ENCODE measurements at regions not wholly inside any gene's neighbourhood (a gene's known extent, or its start where the extent isn't known, plus 50 kb on each side); places are given as distances from the start of the nearest gene placed in this dataset.

DNA sequence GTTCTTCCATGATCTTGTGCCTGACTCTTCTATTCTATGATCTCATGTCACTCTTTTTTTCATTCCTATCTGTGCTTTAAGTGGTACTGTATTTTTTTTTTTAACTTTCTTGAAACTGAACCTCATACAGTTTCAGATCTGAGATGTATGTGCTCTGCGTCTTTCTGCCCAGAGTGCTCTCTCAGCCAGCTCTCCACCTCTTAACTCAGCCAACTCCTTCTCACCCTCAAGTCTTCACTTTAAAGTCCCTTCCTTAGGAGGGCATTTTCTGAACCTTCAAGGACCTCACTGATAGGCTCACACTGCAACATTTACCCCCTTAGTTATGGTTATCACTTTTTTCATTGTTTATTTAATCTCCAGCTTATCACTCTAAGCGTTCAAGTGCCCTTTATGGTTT, 158.7 kb downstream of the IRS2 start:
- DNase-seq, result no peak
- intact Hi-C loops (cut with DNase I; ENCODE audit: low total_unique reads), result no loop called here
- H3K9me3 ChIP-seq, result no peaks in the 10 kb centered on the region
- no peaks in the 10 kb centered on the region for H3K4me1 ChIP-seq
- H3K27me3 ChIP-seq, result no peaks in the 10 kb centered on the region
- H3K4me3 ChIP-seq, result no peak overlapping the region
- no peak overlapping the region for H3K27ac ChIP-seq
- H3K36me3 ChIP-seq, result no peaks in the 10 kb centered on the region
- TF ChIP-seq POLR2A (IDR thresholded peaks at IDR 0.05) (no peak), CTCF (IDR thresholded peaks at IDR 0.05) (no peak)

DNA sequence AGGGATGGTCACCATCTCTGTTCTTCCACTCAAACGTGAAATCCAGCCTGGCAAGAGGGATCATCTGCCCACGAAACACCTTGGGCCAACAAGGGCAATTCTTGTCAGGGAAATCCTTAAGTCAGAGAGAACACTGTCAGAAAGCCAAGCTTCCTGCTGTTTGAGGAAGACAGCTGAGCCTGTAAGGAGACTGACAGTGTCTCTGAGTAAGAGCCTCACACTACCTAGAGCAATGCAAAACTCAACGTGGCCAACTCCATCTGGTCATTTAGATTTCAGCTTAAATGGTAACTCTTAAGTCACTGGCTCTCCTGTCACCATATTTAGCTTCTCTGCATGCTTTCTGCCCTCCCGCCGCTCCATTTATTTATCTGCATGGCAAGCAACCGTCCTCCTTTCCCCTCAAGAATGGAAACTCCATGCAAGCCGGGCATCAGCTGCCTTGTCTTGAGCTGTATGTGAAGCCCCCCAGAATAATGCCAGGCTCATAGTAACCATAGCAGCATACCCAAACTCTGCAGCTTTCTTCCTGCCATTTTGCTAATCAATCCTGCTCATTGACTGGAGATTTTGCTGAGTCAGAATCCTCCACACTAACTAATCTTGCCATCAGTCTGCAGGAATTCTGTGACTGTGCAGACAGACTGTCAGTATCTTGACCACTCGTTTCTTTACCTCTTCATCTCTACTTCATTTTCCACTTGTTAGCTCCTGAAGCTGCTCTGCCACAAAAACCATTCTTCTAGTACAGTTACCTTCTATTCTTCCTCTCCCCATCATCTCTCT, 159.8 kb downstream of the IRS2 start:
- H3K4me1 ChIP-seq, result no peaks in the 10 kb centered on the region
- H3K9me3 ChIP-seq, result no peaks in the 10 kb centered on the region
- H3K4me3 ChIP-seq, result no peak overlapping the region
- H3K27ac ChIP-seq, result no peak overlapping the region
- intact Hi-C loops (cut with DNase I; ENCODE audit: low total_unique reads), result no loop called here
- TF ChIP-seq CTCF (IDR thresholded peaks at IDR 0.05) (no peak), POLR2A (IDR thresholded peaks at IDR 0.05) (no peak)
- H3K36me3 ChIP-seq, result no peaks in the 10 kb centered on the region
- H3K27me3 ChIP-seq, result no peaks in the 10 kb centered on the region
- no peak for DNase-seq

DNA sequence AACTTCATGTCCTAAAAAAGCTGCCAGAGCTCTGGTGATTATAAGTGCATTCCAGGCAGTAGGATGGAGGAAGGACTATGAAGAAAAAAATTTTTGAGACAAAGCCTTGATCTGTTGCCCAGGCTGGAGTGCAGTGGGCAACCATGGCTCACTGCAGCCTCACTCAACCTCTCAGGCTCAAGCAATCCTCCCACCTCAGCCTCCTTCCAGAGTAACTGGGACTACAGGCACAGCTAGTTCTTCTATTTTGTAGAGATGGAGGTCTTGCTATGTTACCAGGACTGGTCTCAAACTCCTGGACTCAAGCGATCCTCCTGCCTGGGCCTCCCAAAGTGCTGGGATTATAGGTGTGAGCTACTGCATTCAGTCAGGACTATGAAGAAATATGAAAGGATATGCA, 161.2 kb downstream of the IRS2 start:
- Histone ChIP-seq H3K36me3 (no peaks in the 10 kb centered on the region), H3K27ac (no peak overlapping the region), H3K4me1 (no peaks in the 10 kb centered on the region), H3K4me3 (no peak overlapping the region), H3K27me3 (no peaks in the 10 kb centered on the region), H3K9me3 (no peaks in the 10 kb centered on the region)
- TF ChIP-seq CTCF (IDR thresholded peaks at IDR 0.05) (no peak), POLR2A (IDR thresholded peaks at IDR 0.05) (no peak)
- DNase-seq, result no peak
- intact Hi-C loops (cut with DNase I; ENCODE audit: low total_unique reads), result no loop called here

DNA sequence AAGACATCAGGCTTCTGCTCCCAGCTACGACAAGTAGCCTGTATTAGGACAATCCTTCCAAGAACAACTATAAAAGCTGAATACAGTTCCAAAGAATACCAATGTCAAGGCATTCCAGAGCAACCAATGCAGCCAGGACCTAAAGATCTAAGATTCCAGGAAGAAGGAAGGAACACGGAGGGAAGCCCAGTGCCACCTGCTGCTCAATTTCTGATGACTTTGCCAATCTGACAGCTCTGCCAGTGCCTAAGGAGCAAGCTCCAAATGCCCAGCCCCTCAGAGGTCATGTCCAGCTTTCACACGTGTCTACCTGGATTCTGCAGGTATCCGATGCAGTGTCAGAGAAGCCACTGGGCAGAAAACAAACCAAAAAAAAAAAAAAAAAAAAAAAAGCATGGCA, 164.4 kb downstream of the IRS2 start:
- Histone ChIP-seq H3K27ac (no peak overlapping the region), H3K4me1 (no peaks in the 10 kb centered on the region), H3K27me3 (no peaks in the 10 kb centered on the region), H3K9me3 (no peaks in the 10 kb centered on the region), H3K36me3 (no peaks in the 10 kb centered on the region), H3K4me3 (no peak overlapping the region)
- no peak for TF ChIP-seq POLR2A (IDR thresholded peaks at IDR 0.05)
- no peak for TF ChIP-seq CTCF (IDR thresholded peaks at IDR 0.05)
- DNase-seq, result no peak
- intact Hi-C loops (cut with DNase I; ENCODE audit: low total_unique reads), result no loop called here

DNA sequence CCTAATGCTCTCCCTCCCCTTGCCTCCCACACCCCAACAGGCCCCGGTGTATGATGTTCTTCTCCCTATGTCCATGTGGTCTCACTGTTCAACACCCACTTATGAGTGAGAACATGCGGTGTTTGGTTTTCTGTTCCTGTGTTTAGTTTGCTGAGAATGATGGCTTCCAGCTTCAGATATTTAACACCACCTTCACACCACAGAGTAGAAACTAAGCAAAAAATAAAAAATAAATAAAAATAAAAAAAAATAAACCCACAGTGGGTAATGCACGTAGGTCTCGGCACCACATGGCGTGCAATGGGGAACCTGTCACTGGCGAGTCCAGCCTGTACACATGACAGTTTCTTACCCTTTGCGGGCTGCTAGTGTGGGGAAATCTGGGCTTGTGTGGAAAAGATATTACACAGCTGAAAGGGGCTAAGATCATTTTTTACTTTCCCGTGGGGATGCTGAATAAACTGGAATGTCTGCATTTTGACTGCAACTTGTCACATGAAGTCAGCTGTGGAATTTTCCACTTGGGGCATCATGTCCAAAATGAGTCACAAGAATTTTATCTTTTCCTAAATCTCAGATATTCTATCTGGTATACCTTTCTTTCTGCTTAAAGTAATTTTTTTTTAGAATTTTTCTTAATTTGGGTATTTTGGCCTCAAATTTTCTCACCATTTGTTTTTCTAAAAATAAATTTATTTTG, 170.5 kb downstream of the IRS2 start:
- H3K4me1 ChIP-seq, result no peaks in the 10 kb centered on the region
- H3K4me3 ChIP-seq, result no peak overlapping the region
- no peaks in the 10 kb centered on the region for H3K9me3 ChIP-seq
- intact Hi-C loops (cut with DNase I; ENCODE audit: low total_unique reads), result no loop called here
- DNase-seq, result no peak
- no peaks in the 10 kb centered on the region for H3K36me3 ChIP-seq
- H3K27ac ChIP-seq, result no peak overlapping the region
- TF ChIP-seq POLR2A (IDR thresholded peaks at IDR 0.05) (no peak), CTCF (IDR thresholded peaks at IDR 0.05) (no peak)
- H3K27me3 ChIP-seq, result no peaks in the 10 kb centered on the region
